Neuronal stem cell (in vitro differentiated cells): ENCODE measurements at regions not wholly inside any gene's neighbourhood (a gene's known extent, or its start where the extent isn't known, plus 50 kb on each side); places are given as distances from the start of the nearest gene placed in this dataset.
A peak's percentile ranks its signal among the peaks of the same experiment; 100 is the strongest.

Experiments
- DNase-seq: peaks from one replicate; pipeline ENCODE4 v3.0.0-alpha.2; 2013; ENCODE audit warnings: low spot score
- H2AFZ ChIP-seq: one replicate; pipeline ENCODE4 v1.6.1; 2013; ENCODE audit warnings: mild to moderate bottlenecking, low read length, inconsistent platforms
- H2AK5ac ChIP-seq: 2 replicates; pipeline ENCODE4 v1.6.1; 2013; ENCODE audit warnings: low read depth, mild to moderate bottlenecking, inconsistent platforms, low read length, moderate library complexity, mixed read lengths
- H2BK120ac ChIP-seq: 2 replicates; pipeline ENCODE4 v1.6.1; 2013; ENCODE audit warnings: low read depth, mild to moderate bottlenecking, inconsistent platforms, low read length, moderate library complexity, mixed read lengths
- H2BK12ac ChIP-seq: one replicate; pipeline ENCODE4 v1.6.1; 2013; ENCODE audit warnings: low read length, inconsistent platforms
- H2BK15ac ChIP-seq: 2 replicates; pipeline ENCODE4 v1.6.1; 2013; ENCODE audit warnings: mild to moderate bottlenecking, low read length, inconsistent platforms, mixed read lengths
- H2BK5ac ChIP-seq: one replicate; pipeline ENCODE4 v1.6.1; 2013; ENCODE audit warnings: inconsistent platforms, mild to moderate bottlenecking, low read length, moderate library complexity
- H3K14ac ChIP-seq: one replicate; pipeline ENCODE4 v1.6.1; 2013; ENCODE audit warnings: low read length, inconsistent platforms
- H3K18ac ChIP-seq: 2 replicates; pipeline ENCODE4 v1.6.1; 2013; ENCODE audit warnings: low read length, inconsistent platforms
- H3K23ac ChIP-seq: 2 replicates; pipeline ENCODE4 v1.6.1; 2013; ENCODE audit warnings: low read depth, mild to moderate bottlenecking, mixed read lengths, low read length, inconsistent platforms; ENCODE audit not compliant: poor library complexity
- H3K27ac ChIP-seq: replicated peaks from 3 replicates; pipeline ENCODE4 v1.5.1; 2013; ENCODE audit warnings: low read length, inconsistent platforms
- H3K27me3 ChIP-seq, 3 experiments: 2 replicates each; pipeline ENCODE4 v1.6.1; 2013; ENCODE audit warnings: low read length in 3 of 3, mild to moderate bottlenecking in 2 of 3, inconsistent platforms in 1 of 3, low read depth in 1 of 3, mixed read lengths in 1 of 3, moderate library complexity in 1 of 3; ENCODE audit not compliant: control insufficient read depth in 3 of 3, insufficient read depth in 3 of 3
- H3K36me3 ChIP-seq, 2 donors: replicated peaks in 1 of 2; 2 replicates each; pipeline ENCODE4 v1.6.1; 2013; ENCODE audit warnings: low read length in 2 of 2; ENCODE audit not compliant: control insufficient read depth in 2 of 2, insufficient read depth in 2 of 2
- H3K4ac ChIP-seq: 2 replicates; pipeline ENCODE4 v1.6.1; 2013; ENCODE audit warnings: inconsistent platforms, mild to moderate bottlenecking, low read length, moderate library complexity
- H3K4me1 ChIP-seq, 2 donors: 1 replicate in 1 of 2; 2 replicates in 1 of 2; pipeline ENCODE4 v1.6.1; 2013; ENCODE audit warnings: low read length in 2 of 2, low read depth in 1 of 2; ENCODE audit not compliant: control insufficient read depth in 2 of 2, insufficient read depth in 1 of 2
- H3K4me2 ChIP-seq: one replicate; pipeline ENCODE4 v1.6.1; 2013; ENCODE audit warnings: mild to moderate bottlenecking, low read length, inconsistent platforms; ENCODE audit not compliant: insufficient read depth, poor library complexity, severe bottlenecking
- H3K4me3 ChIP-seq, 2 donors: 2 replicates each; pipeline ENCODE4 v1.5.1; 2013; ENCODE audit warnings: low read length in 2 of 2, mild to moderate bottlenecking in 2 of 2, inconsistent platforms in 1 of 2, moderate library complexity in 1 of 2
- H3K79me1 ChIP-seq: one replicate; pipeline ENCODE4 v1.6.1; 2013; ENCODE audit warnings: low read depth, mild to moderate bottlenecking, inconsistent platforms, low read length, moderate library complexity
- H3K9ac ChIP-seq: one replicate; pipeline ENCODE4 v1.6.1; 2013; ENCODE audit warnings: mild to moderate bottlenecking, low read depth, low read length, inconsistent platforms; ENCODE audit not compliant: poor library complexity
- H3K9me3 ChIP-seq, 2 donors: replicated peaks in 1 of 2; 2 replicates each; pipeline versions ENCODE3 to v1.6.1; 2013; ENCODE audit warnings: low read length in 2 of 2, mild to moderate bottlenecking in 2 of 2, inconsistent platforms in 1 of 2, low read depth in 1 of 2, mixed read lengths in 1 of 2, moderate library complexity in 1 of 2; ENCODE audit not compliant: control insufficient read depth in 2 of 2, insufficient read depth in 1 of 2
- H4K8ac ChIP-seq: one replicate; pipeline ENCODE4 v1.6.1; 2013; ENCODE audit warnings: low read depth, mild to moderate bottlenecking, inconsistent platforms, low read length, moderate library complexity
- H4K91ac ChIP-seq: one replicate; pipeline ENCODE4 v1.6.1; 2013; ENCODE audit warnings: low read length, low read depth, mild to moderate bottlenecking, inconsistent platforms; ENCODE audit not compliant: poor library complexity
- WGBS, 2 donors: extraction: QIAGEN DNeasy Blood & Tissue Kit; methylation state at CpG; one replicate each; pipeline ENCODE4 v1.1.7; 2013; ENCODE audit warnings: missing lambda C conversion rate in 2 of 2, mixed read lengths in 1 of 2; ENCODE audit not compliant: insufficient read length in 2 of 2, insufficient replicate concordance in 1 of 2; ENCODE audit errors: extremely low coverage in 2 of 2; 5-methylcytosine and 5-hydroxymethylcytosine counted together

DNA sequence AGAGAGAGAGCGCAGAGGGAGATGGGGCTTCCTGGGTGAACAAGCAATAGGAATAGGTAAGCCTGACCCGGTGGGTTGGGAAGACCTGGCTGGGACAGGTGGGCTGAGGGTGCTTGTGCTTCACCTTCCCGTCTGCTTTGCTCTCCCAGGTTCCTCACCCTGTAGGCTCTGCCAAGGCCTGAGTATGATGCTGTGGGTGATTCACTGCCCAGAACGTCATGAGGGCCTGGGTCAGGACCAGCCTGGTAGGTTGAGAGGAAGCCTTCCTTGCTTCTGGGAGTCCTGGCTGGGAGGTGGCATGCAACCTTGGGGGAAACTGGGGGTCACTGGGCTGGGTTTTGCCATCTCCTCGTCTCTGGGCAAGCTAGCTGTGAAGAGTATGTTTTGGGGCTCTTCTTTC is 220.2 kb upstream of the APCDD1 start:
- Histone ChIP-seq H3K36me3 (no peaks in the 10 kb centered on the region), H2BK5ac (no peak overlapping the region), H3K9ac (no peak overlapping the region), H2BK12ac (no peak overlapping the region), H3K4me1 (no peaks in the 10 kb centered on the region), H3K4me3 (no peak overlapping the region), H3K23ac (no peak overlapping the region), H3K27me3 (no peaks in the 10 kb centered on the region), H3K14ac (no peak overlapping the region), H3K9me3 (peaks cover 0 to 7% of the 10 kb centered on the region in 2 donors), H2AFZ (no peak overlapping the region), H3K18ac (no peak overlapping the region), H2BK15ac (no peak overlapping the region), H3K27ac (no peak overlapping the region), H3K79me1 (no peaks in the 10 kb centered on the region), H3K4ac (no peak overlapping the region), H3K4me2 (no peak overlapping the region), H4K91ac (no peak overlapping the region), H2AK5ac (no peak overlapping the region), H4K8ac (no peak overlapping the region), H2BK120ac (no peak overlapping the region)
- DNase-seq, result no peak
- WGBS, 2 donors, result no CpG with 5 or more reads among the region's 5 CpGs

DNA sequence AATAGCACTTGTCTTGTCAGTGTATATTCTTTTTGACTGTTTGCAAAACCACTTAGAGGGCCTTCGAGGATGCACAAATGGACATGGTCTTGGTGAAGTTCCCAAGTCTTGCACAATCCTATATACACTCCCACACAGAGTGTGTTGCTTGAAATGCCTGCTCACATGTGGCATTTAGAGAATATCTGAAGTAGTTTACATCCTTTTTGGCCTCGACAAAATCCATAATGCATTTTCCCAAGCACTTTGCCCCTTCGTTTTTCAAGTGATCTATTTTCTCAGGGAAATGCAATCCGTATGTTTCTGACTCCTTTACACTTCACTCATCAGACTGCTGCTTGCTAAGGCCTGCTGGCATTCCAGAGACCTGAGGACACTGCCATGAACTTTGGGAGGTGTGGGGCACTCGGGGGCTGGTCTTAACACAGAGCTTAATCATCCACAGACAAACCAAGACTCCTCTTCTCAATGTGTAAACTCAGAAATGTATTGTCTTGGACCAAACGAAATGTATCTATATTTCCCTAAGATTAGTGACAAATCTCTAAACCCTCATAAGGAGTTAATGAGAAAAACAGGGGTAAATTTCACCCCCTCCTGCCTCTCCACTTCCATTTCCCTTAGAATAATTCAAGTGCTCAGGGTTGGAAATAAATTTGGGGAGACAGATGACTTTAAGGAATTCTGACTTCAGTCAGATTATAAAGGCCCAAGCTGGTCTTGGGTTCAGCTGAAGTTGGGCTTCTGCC is 219.3 kb upstream of the APCDD1 start:
- Histone ChIP-seq H4K91ac (no peak overlapping the region), H2AK5ac (no peak overlapping the region), H4K8ac (no peak overlapping the region), H2BK120ac (no peak overlapping the region), H3K79me1 (no peaks in the 10 kb centered on the region), H3K23ac (no peak overlapping the region), H3K27ac (no peak overlapping the region), H3K4ac (no peak overlapping the region), H2BK15ac (no peak overlapping the region), H3K14ac (no peak overlapping the region), H3K18ac (no peak overlapping the region), H3K36me3 (no peaks in the 10 kb centered on the region), H2BK5ac (no peak overlapping the region), H3K27me3 (no peaks in the 10 kb centered on the region), H2BK12ac (no peak overlapping the region), H3K9ac (no peak overlapping the region), H3K9me3 (peaks cover 0 to 2% of the 10 kb centered on the region in 2 donors), H3K4me3 (no peak overlapping the region), H3K4me1 (no peaks in the 10 kb centered on the region), H2AFZ (peak overlapping the region; percentile 63), H3K4me2 (no peak overlapping the region)
- no CpG with 5 or more reads among the region's 6 CpGs for WGBS, 2 donors
- DNase-seq, result no peak

DNA sequence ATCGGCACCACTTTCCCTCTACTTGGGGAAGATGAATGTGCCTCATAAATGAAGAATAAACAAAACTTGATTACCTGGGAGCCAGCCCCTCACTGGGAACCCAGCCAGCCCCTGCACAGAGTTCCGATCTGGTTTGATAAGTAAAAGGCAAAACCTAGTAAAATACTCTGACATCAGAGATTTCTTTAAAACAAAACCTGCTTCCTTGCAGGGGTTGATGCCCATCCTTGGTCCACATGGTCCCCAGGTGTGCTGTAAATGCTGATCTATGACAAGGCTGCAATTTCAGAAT is 218.8 kb upstream of the APCDD1 start:
- no peak overlapping the region for H4K8ac ChIP-seq

DNA sequence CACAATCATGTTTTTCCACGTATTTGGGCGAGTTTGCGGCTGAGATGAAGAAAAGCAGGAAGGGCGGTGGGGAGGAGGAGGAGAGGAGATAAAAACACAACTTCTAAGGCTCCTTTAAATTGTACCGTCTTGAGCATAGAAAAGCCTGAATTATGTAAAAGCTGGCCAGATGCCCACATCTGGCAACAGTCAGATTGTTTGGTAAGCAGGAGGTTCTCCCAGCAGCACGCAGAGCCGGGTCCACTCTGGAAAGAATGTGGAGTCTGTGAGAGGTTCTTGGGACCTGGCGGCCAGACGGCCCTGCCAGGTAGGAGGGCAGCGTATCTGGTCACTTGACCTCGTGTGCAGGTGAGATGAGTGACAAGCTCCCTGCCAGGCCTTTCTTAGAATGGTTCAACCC is 215.3 kb upstream of the APCDD1 start:
- no CpG with 5 or more reads among the region's 11 CpGs for WGBS, 2 donors
- H3K4ac ChIP-seq, result no peak overlapping the region
- no peak overlapping the region for H3K18ac ChIP-seq

More for the DNA sequence above, 218.8 kb upstream of the APCDD1 start:
- Histone ChIP-seq H4K91ac (no peak overlapping the region), H2BK15ac (no peak overlapping the region), H3K14ac (no peak overlapping the region), H3K18ac (no peak overlapping the region), H3K79me1 (no peaks in the 10 kb centered on the region), H3K4me3 (no peak overlapping the region), H3K27me3 (no peaks in the 10 kb centered on the region), H3K23ac (no peak overlapping the region), H2BK120ac (no peak overlapping the region), H2BK12ac (no peak overlapping the region), H3K4me1 (no peaks in the 10 kb centered on the region), H3K9ac (no peak overlapping the region), H2AFZ (no peak overlapping the region), H3K4me2 (no peak overlapping the region), H3K27ac (no peak overlapping the region), H3K36me3 (no peaks in the 10 kb centered on the region), H3K9me3 (no peaks in the 10 kb centered on the region), H2BK5ac (no peak overlapping the region), H3K4ac (no peak overlapping the region), H2AK5ac (no peak overlapping the region)
- DNase-seq, result no peak
- WGBS, 2 donors, result no CpG with 5 or more reads among the region's 2 CpGs

More for the DNA sequence above, 215.3 kb upstream of the APCDD1 start:
- no peak overlapping the region for H2BK12ac ChIP-seq
- H3K23ac ChIP-seq, result no peak overlapping the region
- H2AK5ac ChIP-seq, result no peak overlapping the region
- H2BK120ac ChIP-seq, result no peak overlapping the region
- H3K9me3 ChIP-seq, result no peaks in the 10 kb centered on the region
- H3K4me2 ChIP-seq, result no peak overlapping the region
- H3K79me1 ChIP-seq, result no peaks in the 10 kb centered on the region
- no peaks in the 10 kb centered on the region for H3K36me3 ChIP-seq
- H3K4me1 ChIP-seq, result peaks cover 2% of the 10 kb centered on the region in 2 donors
- H4K91ac ChIP-seq, result no peak overlapping the region
- no peak overlapping the region for H2BK5ac ChIP-seq
- no peak overlapping the region for H2BK15ac ChIP-seq
- no peaks in the 10 kb centered on the region for H3K27me3 ChIP-seq
- no peak overlapping the region for H3K27ac ChIP-seq
- DNase-seq, result no peak
- no peak overlapping the region for H4K8ac ChIP-seq
- no peak overlapping the region for H3K4me3 ChIP-seq
- H3K14ac ChIP-seq, result no peak overlapping the region
- no peak overlapping the region for H3K9ac ChIP-seq
- no peak overlapping the region for H2AFZ ChIP-seq
